ENCODE measurements at regions not wholly inside any gene's neighbourhood (a gene's known extent, or its start where the extent isn't known, plus 50 kb on each side); places are given as distances from the start of the nearest gene placed in this dataset.

DNA sequence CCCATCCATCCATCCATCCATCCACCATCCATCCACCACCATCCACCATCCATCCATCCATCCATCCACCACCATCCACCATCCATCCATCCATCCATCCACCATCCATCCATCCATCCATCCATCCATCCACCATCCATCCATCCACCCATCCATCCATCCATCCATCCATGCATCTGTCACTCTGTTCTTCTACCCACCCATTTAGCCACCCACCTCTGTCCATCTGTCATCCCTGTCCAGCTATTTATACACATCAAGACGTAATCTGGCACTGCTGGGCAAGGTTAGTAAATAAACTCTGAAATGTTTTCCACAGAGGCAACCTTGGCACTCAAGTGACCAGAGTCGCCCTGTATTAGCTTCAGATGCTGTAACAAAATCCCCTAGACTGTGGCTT, 120.9 kb downstream of the RTP5 start:
- H3K27ac ChIP-seq (replicated peaks): no peak overlapping the region
- TF ChIP-seq GABPA (IDR thresholded peaks at IDR 0.05; ENCODE audit: low read depth): no peak
- no peak for TF ChIP-seq POLR2AphosphoS5 (IDR thresholded peaks at IDR 0.05; ENCODE audit: low read depth)
- TF ChIP-seq, protein P1, sequence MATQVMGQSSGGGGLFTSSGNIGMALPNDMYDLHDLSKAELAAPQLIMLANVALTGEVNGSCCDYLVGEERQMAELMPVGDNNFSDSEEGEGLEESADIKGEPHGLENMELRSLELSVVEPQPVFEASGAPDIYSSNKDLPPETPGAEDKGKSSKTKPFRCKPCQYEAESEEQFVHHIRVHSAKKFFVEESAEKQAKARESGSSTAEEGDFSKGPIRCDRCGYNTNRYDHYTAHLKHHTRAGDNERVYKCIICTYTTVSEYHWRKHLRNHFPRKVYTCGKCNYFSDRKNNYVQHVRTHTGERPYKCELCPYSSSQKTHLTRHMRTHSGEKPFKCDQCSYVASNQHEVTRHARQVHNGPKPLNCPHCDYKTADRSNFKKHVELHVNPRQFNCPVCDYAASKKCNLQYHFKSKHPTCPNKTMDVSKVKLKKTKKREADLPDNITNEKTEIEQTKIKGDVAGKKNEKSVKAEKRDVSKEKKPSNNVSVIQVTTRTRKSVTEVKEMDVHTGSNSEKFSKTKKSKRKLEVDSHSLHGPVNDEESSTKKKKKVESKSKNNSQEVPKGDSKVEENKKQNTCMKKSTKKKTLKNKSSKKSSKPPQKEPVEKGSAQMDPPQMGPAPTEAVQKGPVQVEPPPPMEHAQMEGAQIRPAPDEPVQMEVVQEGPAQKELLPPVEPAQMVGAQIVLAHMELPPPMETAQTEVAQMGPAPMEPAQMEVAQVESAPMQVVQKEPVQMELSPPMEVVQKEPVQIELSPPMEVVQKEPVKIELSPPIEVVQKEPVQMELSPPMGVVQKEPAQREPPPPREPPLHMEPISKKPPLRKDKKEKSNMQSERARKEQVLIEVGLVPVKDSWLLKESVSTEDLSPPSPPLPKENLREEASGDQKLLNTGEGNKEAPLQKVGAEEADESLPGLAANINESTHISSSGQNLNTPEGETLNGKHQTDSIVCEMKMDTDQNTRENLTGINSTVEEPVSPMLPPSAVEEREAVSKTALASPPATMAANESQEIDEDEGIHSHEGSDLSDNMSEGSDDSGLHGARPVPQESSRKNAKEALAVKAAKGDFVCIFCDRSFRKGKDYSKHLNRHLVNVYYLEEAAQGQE (IDR thresholded peaks at IDR 0.05; ENCODE audit: insufficient replicate concordance, low read depth): no peak
- TF ChIP-seq SPI1 (IDR thresholded peaks at IDR 0.05; ENCODE audit: borderline replicate concordance, low read depth): no peak
- TF ChIP-seq, protein P2, sequence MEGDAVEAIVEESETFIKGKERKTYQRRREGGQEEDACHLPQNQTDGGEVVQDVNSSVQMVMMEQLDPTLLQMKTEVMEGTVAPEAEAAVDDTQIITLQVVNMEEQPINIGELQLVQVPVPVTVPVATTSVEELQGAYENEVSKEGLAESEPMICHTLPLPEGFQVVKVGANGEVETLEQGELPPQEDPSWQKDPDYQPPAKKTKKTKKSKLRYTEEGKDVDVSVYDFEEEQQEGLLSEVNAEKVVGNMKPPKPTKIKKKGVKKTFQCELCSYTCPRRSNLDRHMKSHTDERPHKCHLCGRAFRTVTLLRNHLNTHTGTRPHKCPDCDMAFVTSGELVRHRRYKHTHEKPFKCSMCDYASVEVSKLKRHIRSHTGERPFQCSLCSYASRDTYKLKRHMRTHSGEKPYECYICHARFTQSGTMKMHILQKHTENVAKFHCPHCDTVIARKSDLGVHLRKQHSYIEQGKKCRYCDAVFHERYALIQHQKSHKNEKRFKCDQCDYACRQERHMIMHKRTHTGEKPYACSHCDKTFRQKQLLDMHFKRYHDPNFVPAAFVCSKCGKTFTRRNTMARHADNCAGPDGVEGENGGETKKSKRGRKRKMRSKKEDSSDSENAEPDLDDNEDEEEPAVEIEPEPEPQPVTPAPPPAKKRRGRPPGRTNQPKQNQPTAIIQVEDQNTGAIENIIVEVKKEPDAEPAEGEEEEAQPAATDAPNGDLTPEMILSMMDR (IDR thresholded peaks at IDR 0.05; ENCODE audit: insufficient read depth, low read length): no peak
- DNase-seq (ENCODE audit: low read depth in 1 of 2, low spot score in 1 of 2): no peak
- H3K27me3 ChIP-seq (ENCODE audit: insufficient read depth, poor library complexity, severe bottlenecking): no peaks in the 10 kb centered on the region
- H3K4me3 ChIP-seq (replicated peaks; ENCODE audit: insufficient read depth, low read length): no peak overlapping the region

DNA sequence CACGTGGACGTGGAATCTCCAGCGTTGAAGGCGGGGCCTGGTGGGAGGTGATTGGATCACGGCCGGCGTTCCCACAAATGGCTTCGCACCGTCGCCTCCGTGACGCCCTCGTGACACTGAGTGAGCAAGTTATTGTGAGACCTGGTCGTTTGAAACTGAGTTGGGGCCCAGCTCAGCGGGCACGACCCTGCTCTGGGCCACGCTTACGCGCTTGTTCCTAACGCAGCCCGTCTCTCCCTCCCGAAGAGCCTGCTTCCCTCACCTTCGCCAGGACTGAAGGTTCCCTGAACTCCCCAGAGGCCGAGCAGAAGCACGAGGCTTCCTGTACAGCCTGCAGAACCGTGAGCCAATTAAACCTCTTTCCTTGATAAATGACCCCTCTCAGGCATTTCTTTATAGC, 121.8 kb downstream of the RTP5 start:
- H3K27me3 ChIP-seq (ENCODE audit: insufficient read depth, poor library complexity, severe bottlenecking): no peaks in the 10 kb centered on the region
- H3K27ac ChIP-seq (replicated peaks): no peak overlapping the region
- no peak for DNase-seq (ENCODE audit: low read depth in 1 of 2, low spot score in 1 of 2)
- TF ChIP-seq GABPA (IDR thresholded peaks at IDR 0.05; ENCODE audit: low read depth) (no peak), SPI1 (IDR thresholded peaks at IDR 0.05; ENCODE audit: borderline replicate concordance, low read depth) (no peak), POLR2AphosphoS5 (IDR thresholded peaks at IDR 0.05; ENCODE audit: low read depth) (no peak)
- TF ChIP-seq, protein P2 (IDR thresholded peaks at IDR 0.05; ENCODE audit: insufficient read depth, low read length): no peak
- TF ChIP-seq, protein P1 (IDR thresholded peaks at IDR 0.05; ENCODE audit: insufficient replicate concordance, low read depth): no peak
- no peak overlapping the region for H3K4me3 ChIP-seq (replicated peaks; ENCODE audit: insufficient read depth, low read length)

DNA sequence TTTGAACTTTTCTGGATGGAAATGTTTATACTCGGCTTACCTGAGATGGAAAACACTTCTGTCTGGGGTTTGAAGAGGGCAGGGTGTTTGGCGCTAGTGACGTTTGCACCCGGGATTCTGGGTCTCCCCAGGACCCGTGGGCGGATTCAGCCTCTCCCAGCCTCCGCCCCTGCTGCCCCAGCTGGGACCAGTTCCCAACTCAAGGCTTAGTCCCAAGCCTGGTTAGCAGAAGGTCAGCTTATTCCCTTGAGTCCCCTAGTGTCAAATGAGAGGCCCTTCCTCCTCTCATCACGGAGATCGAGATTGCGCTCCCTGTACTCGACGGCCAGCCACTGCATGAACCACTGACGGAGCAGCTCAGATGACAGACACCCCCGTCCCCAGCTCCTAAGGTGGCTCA, 123.2 kb downstream of the RTP5 start:
- DNase-seq (ENCODE audit: low read depth in 1 of 2, low spot score in 1 of 2): no peak
- Histone ChIP-seq H3K27ac (replicated peaks) (no peak overlapping the region), H3K27me3 (ENCODE audit: insufficient read depth, poor library complexity, severe bottlenecking) (no peaks in the 10 kb centered on the region), H3K4me3 (replicated peaks; ENCODE audit: insufficient read depth, low read length) (no peak overlapping the region)
- TF ChIP-seq GABPA (IDR thresholded peaks at IDR 0.05; ENCODE audit: low read depth) (no peak), POLR2AphosphoS5 (IDR thresholded peaks at IDR 0.05; ENCODE audit: low read depth) (no peak), SPI1 (IDR thresholded peaks at IDR 0.05; ENCODE audit: borderline replicate concordance, low read depth) (no peak)
- TF ChIP-seq, protein P2 (IDR thresholded peaks at IDR 0.05; ENCODE audit: insufficient read depth, low read length): no peak
- TF ChIP-seq, protein P1 (IDR thresholded peaks at IDR 0.05; ENCODE audit: insufficient replicate concordance, low read depth): no peak
